ENCODE measurements at regions not wholly inside any gene's neighbourhood (a gene's known extent, or its start where the extent isn't known, plus 50 kb on each side); places are given as distances from the start of the nearest gene placed in this dataset.
A peak's percentile ranks its signal among the peaks of the same experiment; 100 is the strongest.

GRCh38 chr13:33645591-33646554 lies 172.1 kb upstream of the RFC3 start:
- no peaks in the 10 kb centered on the region for H3K27me3 ChIP-seq
- no peaks in the 10 kb centered on the region for H3K36me3 ChIP-seq
- TF ChIP-seq POLR2A (IDR thresholded peaks at IDR 0.05) = no peak
- no peak for TF ChIP-seq EP300 (IDR thresholded peaks at IDR 0.05)
- TF ChIP-seq CTCF (IDR thresholded peaks at IDR 0.05) = no peak
- DNase-seq (ENCODE audit: low spot score in 2 of 2) = no peak
- no peak overlapping the region for H3K4me3 ChIP-seq
- no peaks in the 10 kb centered on the region for H3K9me3 ChIP-seq
- peak overlapping the region in 2 of 4 donors; percentile 63 to 73 for H3K27ac ChIP-seq
- peaks cover 0 to 38% (median 10%) of the 10 kb centered on the region in 4 donors for H3K4me1 ChIP-seq
- WGBS, 2 donors = 83 to 87% methylated on average over 10 of the region's 10 CpGs

DNA sequence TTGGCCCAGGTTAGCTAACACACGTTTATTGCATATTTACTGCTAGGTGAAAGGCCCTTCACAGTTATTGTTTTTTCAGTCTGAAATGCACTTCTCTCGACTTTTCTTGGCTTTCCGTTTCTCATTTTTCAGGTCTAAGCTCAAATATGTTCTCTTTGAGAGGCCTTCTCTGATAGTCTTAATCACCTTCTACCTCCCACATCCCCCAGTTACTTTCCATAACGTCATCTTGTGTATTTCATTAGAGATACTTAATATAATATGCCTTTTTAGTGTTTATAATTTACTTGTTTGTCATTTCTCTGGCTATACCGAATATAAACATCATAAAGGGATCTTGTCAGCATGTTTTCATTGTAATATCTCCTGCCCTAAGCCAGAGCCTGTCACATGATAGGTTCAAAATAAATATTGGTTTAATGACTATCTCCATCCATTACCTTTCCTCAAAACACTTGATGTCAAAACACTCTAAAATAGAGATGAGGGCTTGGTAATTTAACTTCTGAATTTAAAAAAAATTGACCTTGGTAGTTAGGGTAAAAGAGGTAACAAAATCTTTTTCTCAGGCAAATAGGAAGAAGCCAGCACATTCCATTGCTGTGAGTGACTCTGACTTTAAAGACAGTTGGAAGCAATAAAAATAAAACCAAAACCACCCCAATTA lies 168.6 kb upstream of the RFC3 start:
- Histone ChIP-seq H3K27ac (peak overlapping the region in 1 of 4 donors; percentile 44), H3K4me3 (no peak overlapping the region), H3K9me3 (no peaks in the 10 kb centered on the region), H3K27me3 (no peaks in the 10 kb centered on the region), H3K36me3 (no peaks in the 10 kb centered on the region), H3K4me1 (peaks cover 0 to 11% (median under 1%) of the 10 kb centered on the region in 4 donors)
- 70 to 73% methylated on average over 5 of the region's 5 CpGs for WGBS, 2 donors
- DNase-seq (ENCODE audit: low spot score in 2 of 2) = no peak
- no peak for TF ChIP-seq EP300 (IDR thresholded peaks at IDR 0.05)

GRCh38 chr13:33651766-33652165 lies 166.2 kb upstream of the RFC3 start:
- no peaks in the 10 kb centered on the region for H3K36me3 ChIP-seq
- WGBS, 2 donors = 68 to 70% methylated on average over 3 of the region's 3 CpGs
- H3K4me1 ChIP-seq = no peaks in the 10 kb centered on the region
- H3K9me3 ChIP-seq = no peaks in the 10 kb centered on the region
- TF ChIP-seq CTCF (IDR thresholded peaks at IDR 0.05) (no peak), EP300 (IDR thresholded peaks at IDR 0.05) (no peak), POLR2A (IDR thresholded peaks at IDR 0.05) (no peak)
- H3K27ac ChIP-seq = no peak overlapping the region
- no peaks in the 10 kb centered on the region for H3K27me3 ChIP-seq
- no peak overlapping the region for H3K4me3 ChIP-seq
- no peak for DNase-seq (ENCODE audit: low spot score in 2 of 2)

- 88 to 91% methylated on average over 3 of the region's 3 CpGs for WGBS, 2 donors
- Histone ChIP-seq H3K4me3 (no peak overlapping the region), H3K9me3 (no peaks in the 10 kb centered on the region), H3K27ac (no peak overlapping the region), H3K36me3 (peaks cover 0 to 3% (median 0%) of the 10 kb centered on the region in 3 donors), H3K4me1 (no peaks in the 10 kb centered on the region), H3K27me3 (no peaks in the 10 kb centered on the region)
- TF ChIP-seq POLR2A (IDR thresholded peaks at IDR 0.05) (no peak), CTCF (IDR thresholded peaks at IDR 0.05) (no peak), EP300 (IDR thresholded peaks at IDR 0.05) (no peak)
- DNase-seq (ENCODE audit: low spot score in 2 of 2) = no peak
Observed at GRCh38 chr13:33657274-33657673, 160.7 kb upstream of the RFC3 start.

DNA sequence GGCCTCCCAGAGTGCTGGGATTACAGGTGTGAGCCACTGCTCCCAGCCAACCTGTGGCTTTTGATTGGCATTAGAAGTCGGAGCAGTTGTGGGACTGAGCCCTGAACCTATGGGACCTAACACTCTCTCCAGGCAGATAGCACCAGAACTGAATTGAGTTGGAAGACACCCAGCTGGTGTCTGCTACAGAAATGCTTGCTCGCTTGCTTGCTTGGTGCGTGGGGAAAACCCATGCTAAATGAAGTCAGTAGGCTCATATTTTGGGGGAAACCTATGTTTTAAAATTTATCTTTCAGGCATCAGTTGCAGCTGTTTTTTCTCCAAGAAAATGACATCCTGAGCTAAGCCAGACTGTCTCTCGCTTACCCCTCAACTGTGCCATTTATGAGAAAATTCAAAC lies 158.5 kb upstream of the RFC3 start:
- TF ChIP-seq CTCF (IDR thresholded peaks at IDR 0.05) (no peak), EP300 (IDR thresholded peaks at IDR 0.05) (no peak), POLR2A (IDR thresholded peaks at IDR 0.05) (no peak)
- Histone ChIP-seq H3K9me3 (no peaks in the 10 kb centered on the region), H3K36me3 (peaks cover 0 to 3% (median 0%) of the 10 kb centered on the region in 3 donors), H3K27ac (no peak overlapping the region), H3K4me3 (no peak overlapping the region), H3K4me1 (no peaks in the 10 kb centered on the region), H3K27me3 (no peaks in the 10 kb centered on the region)
- no peak for DNase-seq (ENCODE audit: low spot score in 2 of 2)
- 72 to 73% methylated on average over 4 of the region's 4 CpGs for WGBS, 2 donors
